WI38 (cell line): ENCODE measurements at regions not wholly inside any gene's neighbourhood (a gene's known extent, or its start where the extent isn't known, plus 50 kb on each side); places are given as distances from the start of the nearest gene placed in this dataset.
"Not testable (repeated sequence)": the region's sequence is repeated elsewhere in the genome, so short reads cannot be mapped to it uniquely, and the experiment has no call there.

ENCODE experiments used
- H3K4me3 ChIP-seq: 2 replicates; pipeline ENCODE4 v1.5.1; 2011; ENCODE audit warnings: low read depth, mild to moderate bottlenecking, control low read depth, low read length
- TF ChIP-seq, protein P1 (sequence below): IDR thresholded peaks from 2 replicates; pipeline ENCODE4 v1.5.1; 2012; ENCODE audit warnings: low read depth, mild to moderate bottlenecking, control low read depth, low read length

- TF ChIP-seq, protein P1, sequence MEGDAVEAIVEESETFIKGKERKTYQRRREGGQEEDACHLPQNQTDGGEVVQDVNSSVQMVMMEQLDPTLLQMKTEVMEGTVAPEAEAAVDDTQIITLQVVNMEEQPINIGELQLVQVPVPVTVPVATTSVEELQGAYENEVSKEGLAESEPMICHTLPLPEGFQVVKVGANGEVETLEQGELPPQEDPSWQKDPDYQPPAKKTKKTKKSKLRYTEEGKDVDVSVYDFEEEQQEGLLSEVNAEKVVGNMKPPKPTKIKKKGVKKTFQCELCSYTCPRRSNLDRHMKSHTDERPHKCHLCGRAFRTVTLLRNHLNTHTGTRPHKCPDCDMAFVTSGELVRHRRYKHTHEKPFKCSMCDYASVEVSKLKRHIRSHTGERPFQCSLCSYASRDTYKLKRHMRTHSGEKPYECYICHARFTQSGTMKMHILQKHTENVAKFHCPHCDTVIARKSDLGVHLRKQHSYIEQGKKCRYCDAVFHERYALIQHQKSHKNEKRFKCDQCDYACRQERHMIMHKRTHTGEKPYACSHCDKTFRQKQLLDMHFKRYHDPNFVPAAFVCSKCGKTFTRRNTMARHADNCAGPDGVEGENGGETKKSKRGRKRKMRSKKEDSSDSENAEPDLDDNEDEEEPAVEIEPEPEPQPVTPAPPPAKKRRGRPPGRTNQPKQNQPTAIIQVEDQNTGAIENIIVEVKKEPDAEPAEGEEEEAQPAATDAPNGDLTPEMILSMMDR, result no peak
- no peak overlapping the region for H3K4me3 ChIP-seq
These were observed 101.7 kb upstream of the ZC3H12A start for GRCh38 chr1:37372711-37373110.

- H3K4me3 ChIP-seq, result no peak overlapping the region
- TF ChIP-seq, protein P1, result no peak
These were observed 101.0 kb upstream of the ZC3H12A start for GRCh38 chr1:37373413-37373812.

DNA sequence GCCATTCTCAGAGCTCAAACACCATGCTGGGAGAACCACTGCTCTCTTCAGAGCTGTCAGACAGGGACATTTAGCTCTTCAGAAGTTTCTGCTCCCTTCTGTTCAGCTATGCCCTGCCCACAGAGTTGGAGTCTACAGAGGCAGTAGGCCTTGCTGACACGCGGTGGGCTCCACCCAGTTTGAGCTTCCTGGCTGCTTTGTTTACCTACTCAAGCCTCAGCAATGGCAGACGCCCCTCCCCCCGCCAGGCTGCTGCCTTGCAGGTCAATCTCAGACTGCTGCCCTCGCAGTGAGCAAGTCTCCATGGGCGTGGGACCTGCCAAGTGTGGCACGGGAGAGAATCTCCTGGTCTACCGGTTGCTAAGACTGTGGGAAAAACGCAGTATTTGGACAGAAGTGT lies 93.8 kb upstream of the ZC3H12A start:
- H3K4me3 ChIP-seq, result not testable (repeated sequence)

- TF ChIP-seq, protein P1, result no peak
- H3K4me3 ChIP-seq, result no peak overlapping the region
These were observed 86.5 kb upstream of the ZC3H12A start for GRCh38 chr1:37387854-37388253.

- TF ChIP-seq, protein P1, result no peak
- H3K4me3 ChIP-seq, result no peak overlapping the region
These were observed 85.1 kb upstream of the ZC3H12A start for GRCh38 chr1:37389327-37389726.

GRCh38 chr1:37391211-37392011 lies 83.0 kb upstream of the ZC3H12A start:
- TF ChIP-seq, protein P1, result no peak

GRCh38 chr1:37392051-37392450 lies 82.3 kb upstream of the ZC3H12A start:
- no peak overlapping the region for H3K4me3 ChIP-seq
- TF ChIP-seq, protein P1, result no peak

More at GRCh38 chr1:37391211-37392011, 83.0 kb upstream of the ZC3H12A start:
- H3K4me3 ChIP-seq, result no peak overlapping the region
